ENCODE measurements at regions not wholly inside any gene's neighbourhood (a gene's known extent, or its start where the extent isn't known, plus 50 kb on each side); places are given as distances from the start of the nearest gene placed in this dataset.

- TF ChIP-seq FOXA1 (IDR thresholded peaks at IDR 0.05) (no peak), ARNT (IDR thresholded peaks at IDR 0.05) (no peak), HDGF (IDR thresholded peaks at IDR 0.05; ENCODE audit: borderline replicate concordance) (no peak), NFRKB (IDR thresholded peaks at IDR 0.05) (no peak), ZNF384 (IDR thresholded peaks at IDR 0.05) (no peak), FOXK2 (IDR thresholded peaks at IDR 0.05) (no peak), BHLHE40 (IDR thresholded peaks at IDR 0.05; ENCODE audit: borderline replicate concordance) (no peak), SP1 (IDR thresholded peaks at IDR 0.05) (no peak), SUZ12 (IDR thresholded peaks at IDR 0.05) (no peak), CTBP1 (IDR thresholded peaks at IDR 0.05; ENCODE audit: borderline replicate concordance) (no peak)
Measured at GRCh38 chr4:66028668-66029067, 358.4 kb upstream of the EPHA5 start.
